Natural killer cell (primary cell): ENCODE measurements at regions not wholly inside any gene's neighbourhood (a gene's known extent, or its start where the extent isn't known, plus 50 kb on each side); places are given as distances from the start of the nearest gene placed in this dataset.

Experiments used
- ATAC-seq, 3 donors: fragments of 150-1000 bp in 2 of 3; fragments of 200-7000 bp in 1 of 3; cut with Tn5 transposase; 1 replicate in 1 of 3; 2 replicates in 2 of 3; pipeline ENCODE4 v1.10.0; 2021; ENCODE audit warnings: mild to moderate bottlenecking in 2 of 3, moderate library complexity in 2 of 3
- DNase-seq, 2 donors: peaks; one replicate each; pipeline versions ENCODE4 v3.0.0 to v3.0.0-alpha.2; 2013 to 2021; ENCODE audit warnings: mixed read lengths in 1 of 2
- H3K27ac ChIP-seq: one replicate; pipeline ENCODE4 v1.5.1; 2013; ENCODE audit warnings: mild to moderate bottlenecking, low read length
- H3K27me3 ChIP-seq: one replicate; pipeline ENCODE4 v1.6.1; 2013; ENCODE audit warnings: low read length; ENCODE audit not compliant: control insufficient read depth, insufficient read depth
- H3K36me3 ChIP-seq: one replicate; pipeline ENCODE4 v1.6.1; 2013; ENCODE audit warnings: low read length; ENCODE audit not compliant: control insufficient read depth, insufficient read depth
- H3K4me1 ChIP-seq: one replicate; pipeline ENCODE4 v1.6.1; 2013; ENCODE audit warnings: low read length; ENCODE audit not compliant: control insufficient read depth, insufficient read depth
- H3K4me3 ChIP-seq: one replicate; pipeline ENCODE4 v1.5.1; 2013; ENCODE audit warnings: low read length
- H3K9me3 ChIP-seq: one replicate; pipeline ENCODE4 v1.6.1; 2013; ENCODE audit warnings: low read length; ENCODE audit not compliant: control insufficient read depth, insufficient read depth
- H3K27ac Mint-ChIP-seq, 2 donors: one replicate each; pipeline ENCODE4 v1.8.0; 2022; ENCODE audit warnings: mild to moderate bottlenecking in 2 of 2, mixed read lengths in 2 of 2, moderate library complexity in 1 of 2
- H3K27me3 Mint-ChIP-seq, 2 donors: one replicate each; pipeline ENCODE4 v1.8.0; 2022; ENCODE audit warnings: low read depth in 2 of 2, mixed read lengths in 2 of 2
- H3K36me3 Mint-ChIP-seq: one replicate; pipeline ENCODE4 v1.8.0; 2022; ENCODE audit warnings: mixed read lengths
- H3K4me1 Mint-ChIP-seq, 2 donors: one replicate each; pipeline ENCODE4 v1.8.0; 2022; ENCODE audit warnings: mixed read lengths in 2 of 2
- H3K4me3 Mint-ChIP-seq: one replicate; pipeline ENCODE4 v1.8.0; 2022; ENCODE audit warnings: mild to moderate bottlenecking, moderate library complexity, mixed read lengths
- H3K9me3 Mint-ChIP-seq, 2 donors: one replicate each; pipeline ENCODE4 v1.8.0; 2022; ENCODE audit warnings: mixed read lengths in 2 of 2
- CTCF ChIP-seq: fragments of 200-600 bp; IDR thresholded peaks from one replicate; pipeline ENCODE4 v1.8.0; 2022; ENCODE audit warnings: antibody characterized with exemption
- WGBS: methylation state at CpG from one replicate; pipeline ENCODE4 v1.1.7; 2013; ENCODE audit warnings: missing lambda C conversion rate; ENCODE audit not compliant: insufficient coverage; 5-methylcytosine and 5-hydroxymethylcytosine counted together
- intact Hi-C: fragments of 100-400 bp; cut with micrococcal nuclease; formaldehyde crosslinking; loops from one replicate; pipeline ENCODE4 v1.14.2; 2022

- Mint-ChIP-seq H3K36me3 (no peaks in the 10 kb centered on the region), H3K4me1 (no peaks in the 10 kb centered on the region), H3K27ac (no peak overlapping the region), H3K27me3 (no peaks in the 10 kb centered on the region), H3K4me3 (no peak overlapping the region), H3K9me3 (peaks cover 6 to 34% of the 10 kb centered on the region in 2 donors)
- WGBS, result no CpG with 5 or more reads among the region's 1 CpG
- no peak for ATAC-seq
- intact Hi-C loops, result no loop called here
- Histone ChIP-seq H3K9me3 (no peaks in the 10 kb centered on the region), H3K36me3 (no peaks in the 10 kb centered on the region), H3K27ac (no peak overlapping the region), H3K27me3 (no peaks in the 10 kb centered on the region), H3K4me1 (no peaks in the 10 kb centered on the region), H3K4me3 (no peak overlapping the region)
- DNase-seq, result no peak
- TF ChIP-seq CTCF, result no peak
These were observed 2840.3 kb upstream of the PCDH20 start for GRCh38 chr13:64255988-64256387.

- Histone ChIP-seq H3K4me1 (no peaks in the 10 kb centered on the region), H3K9me3 (no peaks in the 10 kb centered on the region), H3K27ac (no peak overlapping the region), H3K4me3 (no peak overlapping the region), H3K27me3 (no peaks in the 10 kb centered on the region), H3K36me3 (no peaks in the 10 kb centered on the region)
- H3K4me1 Mint-ChIP-seq, result no peaks in the 10 kb centered on the region
- H3K4me3 Mint-ChIP-seq, result no peak overlapping the region
- no peak for TF ChIP-seq CTCF
- ATAC-seq (no peak), DNase-seq (no peak)
- no peak overlapping the region for H3K27ac Mint-ChIP-seq
- no peaks in the 10 kb centered on the region for H3K36me3 Mint-ChIP-seq
- H3K9me3 Mint-ChIP-seq, result peaks cover 10 to 25% of the 10 kb centered on the region in 2 donors
- H3K27me3 Mint-ChIP-seq, result no peaks in the 10 kb centered on the region
- intact Hi-C loops, result no loop called here
These were observed 2832.9 kb upstream of the PCDH20 start for GRCh38 chr13:64248371-64249065.

- TF ChIP-seq CTCF, result no peak
- no CpG with 5 or more reads among the region's 2 CpGs for WGBS
- Histone ChIP-seq H3K4me3 (no peak overlapping the region), H3K27ac (no peak overlapping the region), H3K36me3 (no peaks in the 10 kb centered on the region), H3K4me1 (no peaks in the 10 kb centered on the region), H3K9me3 (no peaks in the 10 kb centered on the region), H3K27me3 (no peaks in the 10 kb centered on the region)
- Mint-ChIP-seq H3K4me1 (no peaks in the 10 kb centered on the region), H3K4me3 (no peak overlapping the region), H3K27ac (no peak overlapping the region), H3K36me3 (no peaks in the 10 kb centered on the region), H3K27me3 (no peaks in the 10 kb centered on the region), H3K9me3 (peaks cover 12 to 16% of the 10 kb centered on the region in 2 donors)
- no peak for DNase-seq
- intact Hi-C loops, result no loop called here
- ATAC-seq, result no peak
These were observed 2823.7 kb upstream of the PCDH20 start for GRCh38 chr13:64239372-64239771.

- no peak for TF ChIP-seq CTCF
- H3K27me3 Mint-ChIP-seq, result no peaks in the 10 kb centered on the region
These were observed 2818.6 kb upstream of the PCDH20 start for GRCh38 chr13:64234255-64234654.

More at GRCh38 chr13:64234255-64234654, 2818.6 kb upstream of the PCDH20 start:
- Histone ChIP-seq H3K9me3 (no peaks in the 10 kb centered on the region), H3K27ac (no peak overlapping the region), H3K4me3 (no peak overlapping the region), H3K27me3 (no peaks in the 10 kb centered on the region), H3K4me1 (no peaks in the 10 kb centered on the region), H3K36me3 (no peaks in the 10 kb centered on the region)
- H3K4me1 Mint-ChIP-seq, result no peaks in the 10 kb centered on the region
- 85% methylated on average over 3 of the region's 4 CpGs for WGBS
- peaks cover 0 to 3% of the 10 kb centered on the region in 2 donors for H3K9me3 Mint-ChIP-seq
- no peaks in the 10 kb centered on the region for H3K36me3 Mint-ChIP-seq
- intact Hi-C loops, result no loop called here
- ATAC-seq, result no peak
- H3K4me3 Mint-ChIP-seq, result no peak overlapping the region
- no peak for DNase-seq
- H3K27ac Mint-ChIP-seq, result no peak overlapping the region
